ENCODE measurements at regions not wholly inside any gene's neighbourhood (a gene's known extent, or its start where the extent isn't known, plus 50 kb on each side); places are given as distances from the start of the nearest gene placed in this dataset.

DNA sequence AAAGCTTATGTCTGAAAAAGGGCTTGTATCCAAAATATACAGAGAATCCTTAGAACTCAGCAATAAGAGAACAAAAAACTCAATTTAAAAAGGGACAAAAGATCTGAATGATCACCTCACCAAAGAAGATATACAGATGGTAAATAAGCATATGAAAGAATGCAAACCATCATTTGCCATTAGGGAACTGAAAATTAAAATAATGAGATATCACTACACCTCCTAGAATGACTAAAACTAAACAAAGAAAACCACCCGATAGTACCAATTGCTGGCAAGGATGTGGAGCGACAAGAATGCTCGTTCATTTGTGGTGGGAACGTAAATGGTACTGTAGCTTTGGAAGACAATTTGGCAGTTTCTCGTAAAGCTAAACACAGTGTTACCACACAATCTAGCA is 66.9 kb upstream of the MPHOSPH6 start (continued):
- no peak for TF ChIP-seq TAF1 (IDR thresholded peaks at IDR 0.05; ENCODE audit: control insufficient read depth, extremely low read depth, insufficient read depth, low read length, severe bottlenecking)

DNA sequence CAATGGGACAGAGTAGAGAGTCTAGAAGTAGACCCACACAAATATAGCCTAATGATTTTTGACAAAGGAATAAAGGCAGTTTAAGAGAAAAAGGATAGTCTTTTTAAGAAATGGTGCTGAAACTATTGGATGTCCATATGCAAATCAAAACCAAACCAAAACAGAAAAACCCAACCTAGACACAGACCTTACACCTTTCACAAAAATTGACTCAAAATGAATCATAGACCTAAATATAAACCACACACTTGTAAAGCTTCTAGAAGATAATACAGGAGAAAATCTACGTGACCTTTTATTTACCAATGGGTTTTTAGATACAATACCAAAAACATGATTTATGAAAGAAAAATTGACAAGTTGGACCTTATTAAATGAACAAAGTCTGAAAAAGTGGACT is 66.4 kb upstream of the MPHOSPH6 start:
- H4K20me1 ChIP-seq (replicated peaks; ENCODE audit: control insufficient read depth, insufficient read depth, low read length), result no peaks in the 10 kb centered on the region
- WGBS (ENCODE audit: insufficient coverage, low coverage, missing lambda C conversion rate), result 0% methylated on average over 1 of the region's 1 CpG
- no peaks in the 10 kb centered on the region for H3K9me1 ChIP-seq (ENCODE audit: control insufficient read depth, insufficient read depth, low read length)
- H2AFZ ChIP-seq (ENCODE audit: low read depth, low read length), result no peak overlapping the region
- no peak overlapping the region for H3K27ac ChIP-seq (ENCODE audit: extremely low read depth, low read depth, low read length)
- no peaks in the 10 kb centered on the region for H3K4me1 ChIP-seq (replicated peaks in 1 of 2; ENCODE audit: control insufficient read depth in 2 of 2, insufficient read depth in 2 of 2, low read length in 2 of 2)
- H3K4me3 ChIP-seq, result no peak overlapping the region
- no peak for TF ChIP-seq C11orf30 (IDR thresholded peaks at IDR 0.05; ENCODE audit: low read depth)
- TF ChIP-seq KLF13 (tag; IDR thresholded peaks at IDR 0.05; ENCODE audit: borderline replicate concordance, low read depth), result no peak
- TF ChIP-seq, protein P1, sequence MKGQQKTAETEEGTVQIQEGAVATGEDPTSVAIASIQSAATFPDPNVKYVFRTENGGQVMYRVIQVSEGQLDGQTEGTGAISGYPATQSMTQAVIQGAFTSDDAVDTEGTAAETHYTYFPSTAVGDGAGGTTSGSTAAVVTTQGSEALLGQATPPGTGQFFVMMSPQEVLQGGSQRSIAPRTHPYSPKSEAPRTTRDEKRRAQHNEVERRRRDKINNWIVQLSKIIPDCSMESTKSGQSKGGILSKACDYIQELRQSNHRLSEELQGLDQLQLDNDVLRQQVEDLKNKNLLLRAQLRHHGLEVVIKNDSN (CRISPR knock-in tag; IDR thresholded peaks at IDR 0.05), result no peak
- TF ChIP-seq ZNF311 (CRISPR knock-in tag; IDR thresholded peaks at IDR 0.05), result no peak
- TF ChIP-seq ARID2 (IDR thresholded peaks at IDR 0.05), result no peak
- ChIA-PET POLR2A (no interaction called here), CTCF (ENCODE audit: low intra/inter-chr PET ratio) (no interaction called here)
- no peaks in the 10 kb centered on the region for H3K9me3 ChIP-seq (replicated peaks; ENCODE audit: control insufficient read depth, insufficient read depth, low read depth, low read length)
- no peaks in the 10 kb centered on the region for H3K79me2 ChIP-seq (ENCODE audit: control insufficient read depth, insufficient read depth, low read length)
- no peak for ATAC-seq
- intact Hi-C loops (cut with micrococcal nuclease), result no loop called here
- H3K9ac ChIP-seq (ENCODE audit: insufficient read depth in 1 of 2, low read depth in 2 of 2, low read length in 2 of 2), result no peak overlapping the region
- H3K36me3 ChIP-seq (ENCODE audit: control insufficient read depth, insufficient read depth, low read length), result no peaks in the 10 kb centered on the region
- H3K27me3 ChIP-seq (ENCODE audit: control insufficient read depth in 2 of 2, insufficient read depth in 2 of 2, low read length in 2 of 2), result no peaks in the 10 kb centered on the region
- FAIRE-seq, result no peak
- no TSS peak for BruUV-seq (replicated peaks)
- H3K4me2 ChIP-seq (ENCODE audit: insufficient read depth, low read length), result no peak overlapping the region
- no peak for DNase-seq (ENCODE audit: extremely low read depth in 1 of 4, low spot score in 3 of 4)
- in situ Hi-C loops (cut with MboI), result no loop called here

All from K562 (cell line).